HG02642 (cell line): ENCODE measurements at regions not wholly inside any gene's neighbourhood (a gene's known extent, or its start where the extent isn't known, plus 50 kb on each side); places are given as distances from the start of the nearest gene placed in this dataset.
"Not testable (repeated sequence)": the region's sequence is repeated elsewhere in the genome, so short reads cannot be mapped to it uniquely, and the experiment has no call there.

ENCODE experiments used
- ATAC-seq: cut with Tn5 transposase; IDR thresholded peaks from one replicate; pipeline ENCODE4 v1.9.1; 2021; ENCODE audit warnings: mild to moderate bottlenecking; ENCODE audit not compliant: unreplicated experiment, poor library complexity

DNA sequence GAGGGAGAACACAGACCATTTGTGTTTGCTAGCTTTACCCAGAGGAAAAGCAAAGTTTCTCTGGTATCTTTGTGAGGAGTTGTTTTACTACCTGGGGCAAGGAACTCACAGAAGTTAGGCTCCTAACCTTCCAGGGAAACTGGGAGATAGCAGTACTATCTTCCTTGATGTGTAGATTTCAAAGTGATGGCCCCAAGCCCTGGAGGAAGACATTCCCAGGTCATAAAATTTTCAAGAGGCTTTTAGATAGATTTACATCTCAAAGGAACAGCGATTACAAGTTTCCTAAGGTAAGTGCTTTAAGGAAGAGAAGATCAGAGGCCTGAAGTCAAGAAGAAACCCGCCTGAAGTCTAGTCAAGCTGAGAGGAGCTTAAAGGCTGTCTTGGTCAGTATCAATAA, 1187.8 kb upstream of the TMEFF2 start:
- no peak for ATAC-seq

GRCh38 chr2:193377789-193378188, 1183.1 kb upstream of the TMEFF2 start:
- ATAC-seq, result no peak

DNA sequence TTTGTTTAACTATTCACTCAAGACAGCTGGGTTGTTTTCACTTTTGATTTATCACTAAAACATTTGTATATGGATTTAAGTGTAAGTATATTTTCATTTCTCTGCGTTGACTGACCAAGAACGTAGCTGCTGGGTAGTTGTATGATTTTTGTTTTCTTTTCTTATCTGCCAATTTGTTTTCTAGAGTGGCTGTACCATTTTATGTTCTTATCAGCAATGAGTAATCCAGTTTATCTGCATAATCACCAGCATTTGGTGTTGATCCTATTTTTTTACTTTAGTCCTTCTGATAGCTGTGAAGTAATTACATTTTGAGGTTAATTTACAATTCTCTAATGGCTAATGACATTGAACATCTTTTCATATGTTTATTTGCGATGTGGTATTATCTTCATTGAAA, 1178.4 kb upstream of the TMEFF2 start:
- no peak for ATAC-seq

DNA sequence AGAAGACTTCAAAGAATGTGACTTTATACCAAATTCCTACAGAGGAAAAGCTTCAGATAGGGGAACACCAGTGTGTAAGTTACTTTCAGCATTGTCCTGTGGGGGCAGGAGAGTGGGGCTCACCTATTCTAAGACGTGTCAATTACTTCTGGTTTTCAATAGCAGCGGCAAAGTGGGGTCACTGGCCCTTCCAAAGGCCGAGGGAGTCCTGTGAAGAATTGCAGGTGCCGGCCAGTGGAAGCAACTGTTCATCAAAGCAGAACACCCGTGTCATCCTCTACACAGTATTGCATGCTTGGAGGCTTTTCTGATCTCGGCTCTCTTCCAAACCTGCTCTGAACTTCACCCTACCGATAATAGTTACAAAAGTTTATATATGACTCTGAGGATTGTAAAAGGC, 1176.5 kb upstream of the TMEFF2 start:
- no peak for ATAC-seq

DNA sequence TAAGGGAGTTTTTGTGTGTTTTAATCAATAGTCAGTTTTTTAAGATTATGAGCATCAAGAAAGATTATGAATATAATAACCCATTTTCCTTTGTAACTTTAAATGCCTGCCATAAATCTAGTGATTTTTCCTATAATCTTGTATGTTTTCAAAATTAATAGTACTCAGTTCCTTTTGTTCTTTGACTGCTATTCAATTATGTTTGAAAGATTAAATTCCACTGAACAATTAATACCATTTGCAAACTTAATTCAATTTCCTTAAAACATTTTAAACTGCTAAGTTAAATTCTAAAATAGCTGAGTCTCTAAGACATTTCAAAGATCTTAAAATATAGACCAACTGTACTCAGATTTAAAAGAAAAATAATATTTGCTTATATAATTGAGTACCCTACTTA, 1173.9 kb upstream of the TMEFF2 start:
- no peak for ATAC-seq

GRCh38 chr2:193357508-193357907, 1162.8 kb upstream of the TMEFF2 start:
- no peak for ATAC-seq

- not testable (repeated sequence) for ATAC-seq
These were observed 1158.0 kb upstream of the TMEFF2 start for GRCh38 chr2:193352665-193353242.

- no peak for ATAC-seq
These were observed 1155.8 kb upstream of the TMEFF2 start for GRCh38 chr2:193350509-193350908.

DNA sequence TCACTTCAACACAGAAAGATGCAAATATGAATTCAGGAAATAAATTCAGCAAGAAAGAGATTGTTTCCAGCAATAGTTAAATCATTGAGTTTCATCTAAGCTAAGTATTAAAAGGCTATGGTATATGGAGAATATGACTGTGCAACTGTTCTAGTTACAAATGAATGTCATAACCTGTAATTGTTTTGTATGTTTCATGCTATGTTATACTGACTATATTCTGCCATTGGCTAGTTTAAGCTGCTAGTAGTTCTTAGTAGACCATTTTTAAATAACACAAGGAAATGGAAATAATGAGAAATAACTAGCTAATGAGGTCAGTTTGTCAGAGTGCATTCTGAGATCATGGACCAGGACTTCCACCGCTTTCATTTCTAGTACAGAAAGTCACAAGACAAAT, 1154.9 kb upstream of the TMEFF2 start:
- no peak for ATAC-seq

DNA sequence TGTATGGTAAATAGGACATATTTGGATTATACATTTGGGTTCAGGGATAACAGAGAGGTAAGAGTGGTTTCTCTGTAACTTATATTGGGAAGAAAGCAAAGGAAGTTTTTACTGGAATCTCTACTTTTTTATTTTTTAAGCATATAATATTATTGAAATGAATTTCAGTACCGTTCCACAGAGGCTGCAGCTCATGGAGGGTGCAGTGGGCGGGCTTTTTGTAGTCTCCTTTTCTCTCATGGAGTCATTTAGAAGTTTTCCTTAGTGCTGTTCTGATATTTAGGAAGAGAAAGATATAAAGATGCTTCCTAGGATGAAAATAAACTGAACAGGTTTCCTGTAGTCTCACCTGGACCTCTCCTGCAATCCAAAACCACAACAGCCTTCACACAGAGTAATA, 1153.3 kb upstream of the TMEFF2 start:
- no peak for ATAC-seq

- no peak for ATAC-seq
These were observed 1142.0 kb upstream of the TMEFF2 start for GRCh38 chr2:193336781-193337180.

GRCh38 chr2:193334401-193334800, 1139.7 kb upstream of the TMEFF2 start:
- no peak for ATAC-seq

DNA sequence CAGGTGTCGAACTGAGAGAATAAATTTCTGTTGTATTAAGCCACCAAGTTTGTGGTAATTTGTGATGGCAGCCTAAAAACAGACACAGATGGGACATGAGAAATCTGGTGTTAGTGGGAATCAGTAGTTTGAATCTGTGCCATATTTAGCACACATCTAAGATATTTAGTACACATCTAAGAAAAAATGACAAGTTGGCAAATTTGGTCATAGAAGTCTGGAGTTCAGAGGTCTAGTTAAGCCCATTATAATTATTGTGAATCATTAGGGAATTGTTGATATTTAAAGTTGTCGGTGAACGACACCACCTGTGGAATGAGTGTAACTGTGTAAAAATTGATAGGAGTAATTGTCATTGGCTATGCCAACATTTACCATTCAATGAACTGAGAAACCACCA, 1138.8 kb upstream of the TMEFF2 start:
- no peak for ATAC-seq

DNA sequence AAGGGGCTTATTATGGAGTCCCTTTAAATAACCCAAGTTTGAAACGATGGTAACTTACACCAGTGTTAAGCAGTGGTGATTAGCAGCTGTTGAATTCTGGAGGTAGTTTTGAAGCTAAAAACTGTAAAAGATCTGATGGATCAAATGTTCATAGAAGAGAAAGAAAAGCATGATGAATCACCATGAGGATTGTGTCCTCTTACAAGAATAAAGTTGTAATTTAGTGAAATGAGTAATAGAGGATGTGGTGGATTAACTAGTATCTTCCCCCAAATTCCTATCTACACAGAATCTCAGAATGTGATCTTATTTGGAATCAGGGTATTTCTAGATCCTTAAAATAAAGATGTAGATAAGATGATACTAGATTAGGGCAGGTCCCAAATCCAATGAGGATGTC, 1138.2 kb upstream of the TMEFF2 start:
- no peak for ATAC-seq

- no peak for ATAC-seq
These were observed 1136.9 kb upstream of the TMEFF2 start for GRCh38 chr2:193331676-193332075.

DNA sequence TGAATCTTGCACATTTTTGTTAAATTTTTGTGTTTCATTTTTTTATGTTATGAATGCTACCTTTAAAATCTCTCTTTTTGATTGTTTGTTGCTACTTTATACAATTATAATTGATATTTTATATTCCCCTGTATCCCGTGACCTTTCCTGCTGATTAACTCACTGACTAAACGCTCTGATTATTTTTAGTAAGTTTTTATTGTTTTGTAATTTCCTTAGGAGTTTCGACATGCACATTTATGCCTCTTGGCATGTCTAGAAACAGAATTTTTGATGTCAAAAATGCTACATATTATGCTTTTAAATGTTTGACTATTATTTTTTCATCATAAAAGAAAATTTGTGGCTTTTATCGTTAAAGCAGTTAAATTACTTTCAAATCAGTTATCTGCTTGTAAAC, 1131.6 kb upstream of the TMEFF2 start:
- no peak for ATAC-seq

- no peak for ATAC-seq
These were observed 1120.8 kb upstream of the TMEFF2 start for GRCh38 chr2:193315428-193316091.

- ATAC-seq, result no peak
These were observed 1108.7 kb upstream of the TMEFF2 start for GRCh38 chr2:193303464-193303863.

DNA sequence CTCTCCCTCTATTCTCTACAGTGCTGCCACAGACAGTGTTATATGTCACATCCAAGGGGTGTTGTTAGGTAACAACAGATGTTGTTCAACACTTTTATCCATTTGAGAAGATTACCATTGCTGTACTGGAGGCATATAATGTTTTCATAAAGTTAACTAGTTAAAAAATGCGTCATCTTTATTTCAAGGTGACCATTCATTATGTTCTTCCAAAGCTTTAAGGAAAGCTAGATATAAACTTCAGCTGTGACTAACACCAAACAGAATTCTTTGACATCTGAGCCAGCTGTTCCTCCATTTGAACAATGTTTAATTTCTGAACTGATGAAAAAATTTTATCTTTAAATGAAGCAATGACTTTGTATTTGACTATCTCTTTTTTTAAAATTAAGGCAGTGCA, 1099.6 kb upstream of the TMEFF2 start:
- ATAC-seq, result no peak

GRCh38 chr2:193279361-193279760, 1084.6 kb upstream of the TMEFF2 start:
- no peak for ATAC-seq

DNA sequence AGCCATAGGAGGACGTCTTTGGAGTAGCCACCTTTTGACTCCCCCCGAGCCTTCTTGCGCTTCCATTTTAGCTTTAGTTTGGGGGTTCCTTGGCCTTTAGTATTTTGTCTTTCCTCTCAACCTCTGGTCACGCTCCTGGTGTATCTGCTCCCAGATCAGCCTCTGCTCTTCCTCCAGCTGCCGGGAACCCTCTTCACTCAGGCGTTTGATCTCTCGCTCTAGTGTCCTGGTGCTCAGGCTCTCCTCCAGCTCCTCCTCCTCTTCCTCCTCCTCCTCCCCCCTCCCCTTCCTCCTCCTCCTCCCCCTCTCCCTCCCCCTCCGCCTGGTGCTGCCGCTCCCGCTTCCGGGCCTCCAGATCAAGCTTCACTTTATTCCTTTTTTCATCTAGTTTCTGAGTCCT, 1082.3 kb upstream of the TMEFF2 start:
- ATAC-seq, result no peak

DNA sequence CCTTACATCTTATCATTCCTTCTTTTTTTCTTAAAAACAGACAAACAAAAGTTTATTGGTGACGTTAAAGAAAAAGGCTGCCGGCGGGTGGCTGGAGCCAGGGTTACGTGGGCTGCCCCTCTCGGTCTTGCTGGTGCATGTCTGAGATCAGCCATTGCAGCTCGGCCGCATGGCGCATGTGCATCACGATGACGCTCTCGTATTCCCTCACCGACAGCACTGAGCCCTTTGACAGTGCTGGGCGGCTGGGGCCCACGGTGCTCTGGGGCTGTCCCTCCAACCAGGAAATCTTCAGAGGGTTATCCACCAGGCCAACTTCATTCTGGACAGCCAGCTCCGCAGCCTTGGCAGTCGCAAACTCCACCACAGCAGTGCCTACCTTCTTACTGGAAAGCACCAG, 1081.8 kb upstream of the TMEFF2 start:
- ATAC-seq, result no peak
